GM19328 (cell line): ENCODE measurements at regions not wholly inside any gene's neighbourhood (a gene's known extent, or its start where the extent isn't known, plus 50 kb on each side); places are given as distances from the start of the nearest gene placed in this dataset.

ENCODE experiments used
- ATAC-seq: cut with Tn5 transposase; IDR thresholded peaks from one replicate; pipeline ENCODE4 v1.9.1; 2021; ENCODE audit warnings: mild to moderate bottlenecking, moderate library complexity; ENCODE audit not compliant: unreplicated experiment

- no peak for ATAC-seq
Measured at GRCh38 chr14:34138175-34138574, 187.3 kb upstream of the EGLN3 start.

GRCh38 chr14:34137001-34137745 is 186.3 kb upstream of the EGLN3 start:
- ATAC-seq: no peak

- ATAC-seq: no peak
Measured at GRCh38 chr14:34135492-34135891, 184.6 kb upstream of the EGLN3 start.

- no peak for ATAC-seq
Measured at GRCh38 chr14:34134484-34134883, 183.6 kb upstream of the EGLN3 start.

- no peak for ATAC-seq
Measured at GRCh38 chr14:34129927-34130552, 179.2 kb upstream of the EGLN3 start.

GRCh38 chr14:34128665-34129064 is 177.8 kb upstream of the EGLN3 start:
- ATAC-seq: no peak

- no peak for ATAC-seq
Measured at GRCh38 chr14:34126586-34126985, 175.7 kb upstream of the EGLN3 start.

GRCh38 chr14:34124585-34124984 is 173.7 kb upstream of the EGLN3 start:
- no peak for ATAC-seq

- no peak for ATAC-seq
Measured at GRCh38 chr14:34122650-34123049, 171.8 kb upstream of the EGLN3 start.

- no peak for ATAC-seq
Measured at GRCh38 chr14:34122081-34122480, 171.2 kb upstream of the EGLN3 start.

- ATAC-seq: no peak
Measured at GRCh38 chr14:34120185-34120977, 169.5 kb upstream of the EGLN3 start.

GRCh38 chr14:34119107-34119858 is 168.4 kb upstream of the EGLN3 start:
- no peak for ATAC-seq

GRCh38 chr14:34113991-34114390 is 163.1 kb upstream of the EGLN3 start:
- no peak for ATAC-seq

GRCh38 chr14:34113005-34113511 is 162.2 kb upstream of the EGLN3 start:
- ATAC-seq: no peak

- ATAC-seq: no peak
Measured at GRCh38 chr14:34111953-34112352, 161.1 kb upstream of the EGLN3 start.

- ATAC-seq: no peak
Measured at GRCh38 chr14:34111505-34111904, 160.6 kb upstream of the EGLN3 start.

- ATAC-seq: no peak
Measured at GRCh38 chr14:34110531-34110930, 159.7 kb upstream of the EGLN3 start.

- ATAC-seq: no peak
Measured at GRCh38 chr14:34107441-34107840, 156.6 kb upstream of the EGLN3 start.

- no peak for ATAC-seq
Measured at GRCh38 chr14:34106310-34106709, 155.4 kb upstream of the EGLN3 start.

GRCh38 chr14:34104489-34105397 is 153.9 kb upstream of the EGLN3 start:
- ATAC-seq: no peak
